ENCODE measurements at regions not wholly inside any gene's neighbourhood (a gene's known extent, or its start where the extent isn't known, plus 50 kb on each side); places are given as distances from the start of the nearest gene placed in this dataset.

DNA sequence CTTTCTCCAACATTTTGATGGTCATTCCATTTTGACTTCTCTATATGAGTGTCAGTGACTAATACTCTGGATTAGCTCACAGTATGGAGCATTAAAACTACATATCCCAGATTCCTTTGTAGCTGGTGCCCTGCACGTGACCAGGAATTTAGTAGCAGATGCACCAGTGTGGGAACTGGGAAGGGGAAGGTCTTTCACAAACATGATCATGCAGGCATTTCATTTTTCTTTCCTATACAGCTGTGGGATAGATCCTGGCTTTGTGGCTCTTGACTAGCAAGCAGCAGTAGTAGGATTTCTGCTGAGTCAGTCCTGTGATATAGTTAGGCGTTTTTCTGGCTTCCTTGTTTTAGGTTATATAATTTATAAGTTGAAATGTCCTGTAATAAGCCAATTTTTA, 971.0 kb upstream of the CDH2 start:
- Histone ChIP-seq H3K27me3 (ENCODE audit: control insufficient read depth, insufficient read depth, low read length) (no peaks in the 10 kb centered on the region), H3K4me3 (ENCODE audit: low read length) (no peak overlapping the region), H3K27ac (ENCODE audit: low read depth, low read length) (no peak overlapping the region), H3K4me1 (ENCODE audit: control insufficient read depth, insufficient read depth, low read length) (no peaks in the 10 kb centered on the region), H3K9ac (ENCODE audit: low read length) (no peak overlapping the region), H3K36me3 (ENCODE audit: control insufficient read depth, insufficient read depth, low read length) (no peaks in the 10 kb centered on the region)

- H3K9ac ChIP-seq (ENCODE audit: low read length): no peak overlapping the region
- no peaks in the 10 kb centered on the region for H3K4me1 ChIP-seq (ENCODE audit: control insufficient read depth, insufficient read depth, low read length)
- H3K4me3 ChIP-seq (ENCODE audit: low read length): no peak overlapping the region
- no peaks in the 10 kb centered on the region for H3K27me3 ChIP-seq (ENCODE audit: control insufficient read depth, insufficient read depth, low read length)
- H3K27ac ChIP-seq (ENCODE audit: low read depth, low read length): no peak overlapping the region
- H3K36me3 ChIP-seq (ENCODE audit: control insufficient read depth, insufficient read depth, low read length): no peaks in the 10 kb centered on the region
Measured at GRCh38 chr18:29146068-29146467, 969.1 kb upstream of the CDH2 start.

- Histone ChIP-seq H3K27me3 (ENCODE audit: control insufficient read depth, insufficient read depth, low read length) (no peaks in the 10 kb centered on the region), H3K36me3 (ENCODE audit: control insufficient read depth, insufficient read depth, low read length) (no peaks in the 10 kb centered on the region), H3K9ac (ENCODE audit: low read length) (no peak overlapping the region), H3K27ac (ENCODE audit: low read depth, low read length) (no peak overlapping the region), H3K4me1 (ENCODE audit: control insufficient read depth, insufficient read depth, low read length) (no peaks in the 10 kb centered on the region), H3K4me3 (ENCODE audit: low read length) (no peak overlapping the region)
Measured at GRCh38 chr18:29140590-29140989, 963.7 kb upstream of the CDH2 start.

DNA sequence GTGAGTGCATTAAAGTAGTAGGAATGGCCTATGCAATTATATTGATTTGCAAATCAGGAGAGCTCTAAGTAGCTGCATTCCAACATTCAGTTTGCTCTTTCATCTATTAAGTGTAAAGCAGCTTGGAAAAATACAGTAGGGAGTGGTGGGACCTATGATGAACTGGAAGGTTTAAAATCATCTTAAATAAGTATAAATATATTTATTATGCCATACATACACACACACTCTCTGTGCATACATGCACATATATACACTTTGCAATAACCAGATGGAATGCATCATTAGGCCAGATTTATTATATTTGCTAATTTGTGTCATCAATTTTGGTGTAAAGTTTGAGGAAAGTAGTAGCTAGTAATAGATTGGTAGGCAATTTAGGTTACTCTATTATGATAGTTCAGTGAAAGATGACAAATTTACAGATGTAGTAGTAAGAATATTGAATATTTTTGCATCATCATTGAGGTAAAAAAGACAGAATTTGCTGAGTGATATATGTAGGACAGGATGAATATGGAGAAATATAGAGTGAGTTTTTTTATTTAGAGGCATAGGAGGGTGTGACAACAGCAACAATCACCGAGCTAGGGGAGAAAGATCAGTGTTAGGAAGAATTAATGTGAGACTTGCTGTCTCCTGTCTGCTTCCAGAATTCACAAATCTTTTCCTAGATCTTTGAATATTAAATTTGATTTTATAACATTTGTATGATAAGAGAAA, 961.0 kb upstream of the CDH2 start:
- Histone ChIP-seq H3K27ac (ENCODE audit: low read depth, low read length) (no peak overlapping the region), H3K9ac (ENCODE audit: low read length) (no peak overlapping the region), H3K36me3 (ENCODE audit: control insufficient read depth, insufficient read depth, low read length) (no peaks in the 10 kb centered on the region), H3K27me3 (ENCODE audit: control insufficient read depth, insufficient read depth, low read length) (no peaks in the 10 kb centered on the region), H3K4me1 (ENCODE audit: control insufficient read depth, insufficient read depth, low read length) (no peaks in the 10 kb centered on the region), H3K4me3 (ENCODE audit: low read length) (no peak overlapping the region)

- Histone ChIP-seq H3K36me3 (ENCODE audit: control insufficient read depth, insufficient read depth, low read length) (no peaks in the 10 kb centered on the region), H3K4me1 (ENCODE audit: control insufficient read depth, insufficient read depth, low read length) (no peaks in the 10 kb centered on the region), H3K4me3 (ENCODE audit: low read length) (no peak overlapping the region), H3K27ac (ENCODE audit: low read depth, low read length) (no peak overlapping the region), H3K9ac (ENCODE audit: low read length) (no peak overlapping the region), H3K27me3 (ENCODE audit: control insufficient read depth, insufficient read depth, low read length) (no peaks in the 10 kb centered on the region)
Measured at GRCh38 chr18:29123706-29124530, 947.0 kb upstream of the CDH2 start.

DNA sequence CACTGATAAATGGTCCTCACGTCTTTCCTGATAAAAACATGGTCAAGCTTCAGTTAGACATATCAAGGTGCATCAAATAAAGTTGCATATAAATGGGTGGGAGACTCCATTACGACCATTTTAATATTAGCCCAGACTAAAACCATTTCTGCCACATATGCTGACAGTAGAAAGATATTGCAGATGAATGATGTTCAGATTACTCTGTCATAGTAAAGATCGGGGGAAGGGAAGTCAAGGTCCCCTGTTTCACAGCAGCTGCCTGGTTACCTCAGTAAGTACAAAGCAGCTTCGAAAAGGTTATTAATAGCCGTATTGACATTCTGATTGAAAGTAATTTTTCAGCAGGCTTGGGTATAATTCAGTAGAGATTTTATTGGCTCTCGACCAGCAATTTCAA, 927.7 kb upstream of the CDH2 start:
- H3K27me3 ChIP-seq (ENCODE audit: control insufficient read depth, insufficient read depth, low read length): no peaks in the 10 kb centered on the region
- H3K27ac ChIP-seq (ENCODE audit: low read depth, low read length): no peak overlapping the region
- no peaks in the 10 kb centered on the region for H3K4me1 ChIP-seq (ENCODE audit: control insufficient read depth, insufficient read depth, low read length)
- no peak overlapping the region for H3K9ac ChIP-seq (ENCODE audit: low read length)
- H3K4me3 ChIP-seq (ENCODE audit: low read length): no peak overlapping the region
- H3K36me3 ChIP-seq (ENCODE audit: control insufficient read depth, insufficient read depth, low read length): no peaks in the 10 kb centered on the region

GRCh38 chr18:29104227-29104626, 927.3 kb upstream of the CDH2 start:
- Histone ChIP-seq H3K4me1 (ENCODE audit: control insufficient read depth, insufficient read depth, low read length) (no peaks in the 10 kb centered on the region), H3K36me3 (ENCODE audit: control insufficient read depth, insufficient read depth, low read length) (no peaks in the 10 kb centered on the region), H3K27me3 (ENCODE audit: control insufficient read depth, insufficient read depth, low read length) (no peaks in the 10 kb centered on the region), H3K9ac (ENCODE audit: low read length) (no peak overlapping the region), H3K27ac (ENCODE audit: low read depth, low read length) (no peak overlapping the region), H3K4me3 (ENCODE audit: low read length) (no peak overlapping the region)

GRCh38 chr18:29096079-29096770, 919.3 kb upstream of the CDH2 start:
- Histone ChIP-seq H3K36me3 (ENCODE audit: control insufficient read depth, insufficient read depth, low read length) (no peaks in the 10 kb centered on the region), H3K27me3 (ENCODE audit: control insufficient read depth, insufficient read depth, low read length) (no peaks in the 10 kb centered on the region), H3K9ac (ENCODE audit: low read length) (no peak overlapping the region), H3K4me1 (ENCODE audit: control insufficient read depth, insufficient read depth, low read length) (no peaks in the 10 kb centered on the region), H3K4me3 (ENCODE audit: low read length) (no peak overlapping the region), H3K27ac (ENCODE audit: low read depth, low read length) (no peak overlapping the region)

- H3K4me1 ChIP-seq (ENCODE audit: control insufficient read depth, insufficient read depth, low read length): no peaks in the 10 kb centered on the region
- no peak overlapping the region for H3K27ac ChIP-seq (ENCODE audit: low read depth, low read length)
- H3K9ac ChIP-seq (ENCODE audit: low read length): no peak overlapping the region
- no peaks in the 10 kb centered on the region for H3K27me3 ChIP-seq (ENCODE audit: control insufficient read depth, insufficient read depth, low read length)
- H3K4me3 ChIP-seq (ENCODE audit: low read length): no peak overlapping the region
- H3K36me3 ChIP-seq (ENCODE audit: control insufficient read depth, insufficient read depth, low read length): no peaks in the 10 kb centered on the region
Measured at GRCh38 chr18:29087616-29088246, 910.8 kb upstream of the CDH2 start.

DNA sequence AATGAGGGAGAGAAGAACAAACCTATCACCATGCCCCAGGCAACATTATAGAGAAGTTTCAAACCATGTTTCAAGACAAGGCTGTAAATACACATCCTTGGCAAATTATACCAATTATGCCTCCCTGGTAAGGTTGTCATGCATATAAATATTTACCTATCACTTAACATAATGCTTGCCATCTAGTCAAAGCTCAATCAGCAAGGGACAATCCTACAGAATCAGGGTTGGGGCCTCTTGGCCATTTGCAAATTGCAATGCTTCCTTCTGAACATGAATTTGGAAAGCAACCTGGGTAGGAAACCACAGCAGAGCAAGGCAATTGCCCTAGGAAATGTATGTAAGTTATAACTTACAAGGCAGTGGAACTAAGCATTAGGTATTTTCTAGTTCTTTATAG, 907.2 kb upstream of the CDH2 start:
- H3K9ac ChIP-seq (ENCODE audit: low read length): no peak overlapping the region
- H3K27ac ChIP-seq (ENCODE audit: low read depth, low read length): no peak overlapping the region
- H3K4me1 ChIP-seq (ENCODE audit: control insufficient read depth, insufficient read depth, low read length): no peaks in the 10 kb centered on the region
- no peaks in the 10 kb centered on the region for H3K27me3 ChIP-seq (ENCODE audit: control insufficient read depth, insufficient read depth, low read length)
- H3K36me3 ChIP-seq (ENCODE audit: control insufficient read depth, insufficient read depth, low read length): no peaks in the 10 kb centered on the region
- no peak overlapping the region for H3K4me3 ChIP-seq (ENCODE audit: low read length)

- no peaks in the 10 kb centered on the region for H3K36me3 ChIP-seq (ENCODE audit: control insufficient read depth, insufficient read depth, low read length)
- no peak overlapping the region for H3K4me3 ChIP-seq (ENCODE audit: low read length)
- H3K27me3 ChIP-seq (ENCODE audit: control insufficient read depth, insufficient read depth, low read length): no peaks in the 10 kb centered on the region
- no peak overlapping the region for H3K27ac ChIP-seq (ENCODE audit: low read depth, low read length)
- no peaks in the 10 kb centered on the region for H3K4me1 ChIP-seq (ENCODE audit: control insufficient read depth, insufficient read depth, low read length)
- H3K9ac ChIP-seq (ENCODE audit: low read length): no peak overlapping the region
Measured at GRCh38 chr18:29083545-29083944, 906.6 kb upstream of the CDH2 start.

DNA sequence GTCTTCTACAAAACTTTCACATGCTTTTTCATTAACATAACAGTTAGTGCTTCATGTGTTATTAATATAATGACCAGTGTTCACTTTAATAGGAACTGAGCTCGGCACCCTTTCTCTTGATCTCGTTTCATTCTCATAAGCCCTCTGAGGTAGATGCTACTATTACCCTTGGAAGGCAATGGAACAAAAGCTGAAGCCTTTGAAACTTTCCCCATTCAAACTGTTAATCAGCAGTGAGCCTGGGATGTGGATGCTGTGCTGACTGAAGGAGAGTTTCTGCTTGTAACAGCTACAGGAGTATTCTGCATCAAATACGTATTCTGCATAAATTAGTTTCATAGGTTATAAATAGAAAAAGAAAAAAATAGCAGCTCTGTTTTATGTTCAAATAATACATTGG, 904.0 kb upstream of the CDH2 start:
- Histone ChIP-seq H3K27me3 (ENCODE audit: control insufficient read depth, insufficient read depth, low read length) (no peaks in the 10 kb centered on the region), H3K36me3 (ENCODE audit: control insufficient read depth, insufficient read depth, low read length) (no peaks in the 10 kb centered on the region), H3K4me1 (ENCODE audit: control insufficient read depth, insufficient read depth, low read length) (no peaks in the 10 kb centered on the region), H3K27ac (ENCODE audit: low read depth, low read length) (no peak overlapping the region), H3K9ac (ENCODE audit: low read length) (no peak overlapping the region), H3K4me3 (ENCODE audit: low read length) (no peak overlapping the region)
